ENCODE measurements at regions not wholly inside any gene's neighbourhood (a gene's known extent, or its start where the extent isn't known, plus 50 kb on each side); places are given as distances from the start of the nearest gene placed in this dataset.

DNA sequence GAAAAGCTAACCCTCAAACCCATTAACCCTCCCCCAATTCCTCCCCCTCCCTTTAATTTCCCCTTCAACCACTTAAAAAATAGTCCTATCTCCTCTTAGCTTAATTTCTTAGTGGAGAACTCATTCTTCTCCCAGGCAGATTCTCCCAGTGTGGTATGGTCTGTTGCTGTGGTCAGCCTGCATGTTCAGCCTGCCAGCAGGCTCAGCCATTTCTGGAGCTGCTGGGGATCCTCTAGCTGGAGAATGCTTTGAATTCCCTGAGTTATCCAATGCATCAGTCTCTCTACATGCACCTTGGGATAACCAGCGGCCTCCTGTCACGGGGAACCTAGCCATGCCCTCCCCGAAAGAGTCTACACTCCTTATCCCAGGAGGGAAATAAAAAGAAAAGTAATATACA is 375.4 kb upstream of the RSPO3 start:
- Histone ChIP-seq H3K4me3 (replicated peaks in 1 of 4; ENCODE audit: control extremely low read depth in 1 of 4, insufficient read depth in 1 of 4, low read depth in 3 of 4, low read length in 4 of 4) (no peak overlapping the region), H3K79me2 (ENCODE audit: control insufficient read depth, insufficient read depth, low read length) (no peaks in the 10 kb centered on the region), H3K4me1 (ENCODE audit: control insufficient read depth, extremely low read depth, insufficient read depth, low read length) (no peaks in the 10 kb centered on the region), H4K20me1 (ENCODE audit: control insufficient read depth, extremely low read depth, insufficient read depth, low read length) (no peaks in the 10 kb centered on the region), H3K4me2 (ENCODE audit: extremely low read depth, insufficient read depth, low read length) (no peak overlapping the region), H3K27ac (ENCODE audit: insufficient read depth, low read length) (no peak overlapping the region), H2AFZ (ENCODE audit: low read length) (no peak overlapping the region), H3K36me3 (ENCODE audit: control insufficient read depth, insufficient read depth, low read length) (no peaks in the 10 kb centered on the region), H3K9ac (ENCODE audit: insufficient read depth, low read length) (no peak overlapping the region), H3K9me3 (ENCODE audit: control insufficient read depth, insufficient read depth, low read depth, low read length) (no peaks in the 10 kb centered on the region), H3K27me3 (ENCODE audit: control insufficient read depth, insufficient read depth, low read length) (no peaks in the 10 kb centered on the region)
- no peak for DNase-seq (ENCODE audit: low read depth in 2 of 2)
- TF ChIP-seq, protein P1, sequence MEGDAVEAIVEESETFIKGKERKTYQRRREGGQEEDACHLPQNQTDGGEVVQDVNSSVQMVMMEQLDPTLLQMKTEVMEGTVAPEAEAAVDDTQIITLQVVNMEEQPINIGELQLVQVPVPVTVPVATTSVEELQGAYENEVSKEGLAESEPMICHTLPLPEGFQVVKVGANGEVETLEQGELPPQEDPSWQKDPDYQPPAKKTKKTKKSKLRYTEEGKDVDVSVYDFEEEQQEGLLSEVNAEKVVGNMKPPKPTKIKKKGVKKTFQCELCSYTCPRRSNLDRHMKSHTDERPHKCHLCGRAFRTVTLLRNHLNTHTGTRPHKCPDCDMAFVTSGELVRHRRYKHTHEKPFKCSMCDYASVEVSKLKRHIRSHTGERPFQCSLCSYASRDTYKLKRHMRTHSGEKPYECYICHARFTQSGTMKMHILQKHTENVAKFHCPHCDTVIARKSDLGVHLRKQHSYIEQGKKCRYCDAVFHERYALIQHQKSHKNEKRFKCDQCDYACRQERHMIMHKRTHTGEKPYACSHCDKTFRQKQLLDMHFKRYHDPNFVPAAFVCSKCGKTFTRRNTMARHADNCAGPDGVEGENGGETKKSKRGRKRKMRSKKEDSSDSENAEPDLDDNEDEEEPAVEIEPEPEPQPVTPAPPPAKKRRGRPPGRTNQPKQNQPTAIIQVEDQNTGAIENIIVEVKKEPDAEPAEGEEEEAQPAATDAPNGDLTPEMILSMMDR (conservative IDR thresholded peaks at IDR 0.05 in 1 of 2, IDR thresholded peaks at IDR 0.05 in 1 of 2; ENCODE audit: low read depth in 1 of 2, low read length in 2 of 2): no peak

DNA sequence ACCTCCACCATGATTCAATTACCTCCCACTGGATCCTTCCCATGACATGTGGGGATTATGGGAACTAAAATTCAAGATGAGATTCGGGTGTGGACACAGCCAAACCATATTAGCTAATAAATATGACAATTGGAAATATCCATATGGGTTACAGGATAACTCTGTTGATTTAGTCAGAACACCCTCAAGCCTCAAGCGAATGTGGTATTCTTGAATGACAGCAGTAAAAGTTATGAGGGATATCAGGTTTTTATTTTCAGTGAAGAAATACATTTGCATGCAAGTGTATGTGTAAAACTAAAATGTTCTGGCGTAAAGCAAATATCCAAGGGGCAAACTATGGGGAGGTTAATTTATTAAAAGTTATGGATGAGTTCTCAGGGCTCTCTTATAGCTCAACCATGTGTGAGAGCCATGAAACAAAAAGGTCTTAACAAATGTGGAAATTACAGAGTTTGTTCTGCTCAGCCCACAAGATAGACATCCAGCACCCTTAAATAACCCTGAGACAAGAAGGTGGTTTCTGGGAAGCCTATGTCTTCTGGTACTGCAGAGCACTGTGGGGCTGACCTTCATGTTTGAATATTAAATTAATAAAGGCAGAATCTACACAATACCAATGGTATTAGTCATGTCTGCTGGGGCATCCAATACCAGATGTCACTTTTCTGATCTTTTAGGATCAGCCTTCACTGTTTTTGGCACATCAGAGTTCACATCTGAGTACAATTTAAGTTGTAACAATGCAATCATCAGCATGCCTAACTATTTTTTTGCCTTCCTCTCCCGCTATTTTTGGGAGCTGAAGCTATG is 370.5 kb upstream of the RSPO3 start:
- no peak overlapping the region for H3K9ac ChIP-seq (ENCODE audit: insufficient read depth, low read length)
- H3K79me2 ChIP-seq (ENCODE audit: control insufficient read depth, insufficient read depth, low read length): no peaks in the 10 kb centered on the region
- H3K4me3 ChIP-seq (replicated peaks in 1 of 4; ENCODE audit: control extremely low read depth in 1 of 4, insufficient read depth in 1 of 4, low read depth in 3 of 4, low read length in 4 of 4): no peak overlapping the region
- no peak overlapping the region for H3K4me2 ChIP-seq (ENCODE audit: extremely low read depth, insufficient read depth, low read length)
- H3K36me3 ChIP-seq (ENCODE audit: control insufficient read depth, insufficient read depth, low read length): no peaks in the 10 kb centered on the region
- no peaks in the 10 kb centered on the region for H3K9me3 ChIP-seq (ENCODE audit: control insufficient read depth, insufficient read depth, low read depth, low read length)
- no peak for TF ChIP-seq EZH2 (IDR thresholded peaks at IDR 0.05; ENCODE audit: low read length, missing control alignments)
- TF ChIP-seq, protein P1 (conservative IDR thresholded peaks at IDR 0.05 in 1 of 2, IDR thresholded peaks at IDR 0.05 in 1 of 2; ENCODE audit: low read depth in 1 of 2, low read length in 2 of 2): no peak
- H2AFZ ChIP-seq (ENCODE audit: low read length): no peak overlapping the region
- DNase-seq (ENCODE audit: low read depth in 2 of 2): peak; percentile 2
- no peak overlapping the region for H3K27ac ChIP-seq (ENCODE audit: insufficient read depth, low read length)
- no peaks in the 10 kb centered on the region for H3K27me3 ChIP-seq (ENCODE audit: control insufficient read depth, insufficient read depth, low read length)
- no peaks in the 10 kb centered on the region for H3K4me1 ChIP-seq (ENCODE audit: control insufficient read depth, extremely low read depth, insufficient read depth, low read length)
- H4K20me1 ChIP-seq (ENCODE audit: control insufficient read depth, extremely low read depth, insufficient read depth, low read length): no peaks in the 10 kb centered on the region

DNA sequence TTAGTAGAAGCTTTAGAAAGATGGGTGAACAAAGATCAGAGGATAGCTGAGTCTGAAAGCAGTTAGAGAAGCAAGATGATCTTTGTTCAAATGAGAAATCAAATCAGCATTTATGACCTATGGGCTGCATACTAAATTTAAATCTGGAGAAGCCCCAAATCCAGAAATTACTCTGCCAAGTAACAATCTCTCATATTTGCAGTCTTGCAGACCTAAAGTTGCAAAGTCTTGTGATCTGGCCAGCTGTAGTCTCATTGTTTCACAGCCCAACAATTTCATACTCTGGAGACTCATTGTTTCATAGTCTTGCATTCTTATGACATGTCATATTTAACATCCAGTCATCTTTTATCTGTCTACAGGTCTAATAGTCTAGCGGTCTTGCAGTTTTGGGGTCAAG is 364.9 kb upstream of the RSPO3 start:
- Histone ChIP-seq H3K27me3 (ENCODE audit: control insufficient read depth, insufficient read depth, low read length) (no peaks in the 10 kb centered on the region), H3K4me3 (replicated peaks in 1 of 4; ENCODE audit: control extremely low read depth in 1 of 4, insufficient read depth in 1 of 4, low read depth in 3 of 4, low read length in 4 of 4) (no peak overlapping the region), H3K4me1 (ENCODE audit: control insufficient read depth, extremely low read depth, insufficient read depth, low read length) (no peaks in the 10 kb centered on the region), H3K36me3 (ENCODE audit: control insufficient read depth, insufficient read depth, low read length) (no peaks in the 10 kb centered on the region), H3K9ac (ENCODE audit: insufficient read depth, low read length) (no peak overlapping the region), H3K9me3 (ENCODE audit: control insufficient read depth, insufficient read depth, low read depth, low read length) (no peaks in the 10 kb centered on the region), H2AFZ (ENCODE audit: low read length) (no peak overlapping the region), H4K20me1 (ENCODE audit: control insufficient read depth, extremely low read depth, insufficient read depth, low read length) (no peaks in the 10 kb centered on the region), H3K79me2 (ENCODE audit: control insufficient read depth, insufficient read depth, low read length) (no peaks in the 10 kb centered on the region), H3K4me2 (ENCODE audit: extremely low read depth, insufficient read depth, low read length) (no peak overlapping the region), H3K27ac (ENCODE audit: insufficient read depth, low read length) (no peak overlapping the region)
- TF ChIP-seq, protein P1 (conservative IDR thresholded peaks at IDR 0.05 in 1 of 2, IDR thresholded peaks at IDR 0.05 in 1 of 2; ENCODE audit: low read depth in 1 of 2, low read length in 2 of 2): no peak
- no peak for TF ChIP-seq EZH2 (IDR thresholded peaks at IDR 0.05; ENCODE audit: low read length, missing control alignments)
- DNase-seq (ENCODE audit: low read depth in 2 of 2): no peak
